ENCODE measurements at regions not wholly inside any gene's neighbourhood (a gene's known extent, or its start where the extent isn't known, plus 50 kb on each side); places are given as distances from the start of the nearest gene placed in this dataset.
"Not testable (repeated sequence)": the region's sequence is repeated elsewhere in the genome, so short reads cannot be mapped to it uniquely, and the experiment has no call there.

- DNase-seq, result no peak
Observed at GRCh38 chr18:65278939-65279667, 471.7 kb upstream of the CDH7 start.

DNA sequence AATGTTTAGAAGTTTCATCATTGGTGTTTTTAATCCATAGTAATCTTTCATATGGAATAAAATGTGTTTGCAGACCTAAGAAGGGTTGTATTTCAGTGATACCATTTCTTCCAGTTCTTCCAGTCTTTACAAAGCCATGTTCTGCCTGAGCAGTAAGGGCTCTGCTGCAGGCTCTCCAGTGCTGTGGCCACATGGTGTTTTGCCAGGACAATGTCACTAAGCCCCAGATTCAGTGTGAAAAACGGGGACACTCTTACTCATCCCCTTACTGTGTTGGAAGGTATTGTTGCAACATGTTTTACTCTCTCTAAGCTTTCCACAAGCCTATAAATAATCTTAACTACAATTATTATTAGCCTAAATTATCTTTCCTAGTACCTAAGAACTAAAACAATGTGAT lies 481.4 kb upstream of the CDH7 start:
- DNase-seq, result no peak

DNA sequence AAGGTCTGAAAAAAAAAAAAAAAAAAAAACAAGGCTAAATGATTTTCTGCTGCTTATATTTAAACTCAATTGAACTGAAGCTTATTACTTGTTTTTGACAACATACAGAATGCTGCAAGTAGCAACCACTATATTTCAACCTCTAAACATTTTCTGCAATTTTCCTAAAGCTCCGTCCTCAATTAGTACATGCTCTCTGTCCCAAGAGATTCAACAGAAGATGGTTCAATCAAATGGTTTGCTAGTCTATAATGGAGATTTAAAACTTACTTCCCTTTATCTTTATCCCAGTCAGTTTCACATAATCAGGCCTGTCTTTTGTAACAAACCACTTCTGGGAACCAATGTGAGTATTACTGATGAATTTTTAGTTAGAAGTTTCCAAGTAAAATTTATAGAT lies 485.1 kb upstream of the CDH7 start:
- no peak for DNase-seq

- DNase-seq, result no peak
Observed at GRCh38 chr18:65260030-65260429, 490.8 kb upstream of the CDH7 start.

DNA sequence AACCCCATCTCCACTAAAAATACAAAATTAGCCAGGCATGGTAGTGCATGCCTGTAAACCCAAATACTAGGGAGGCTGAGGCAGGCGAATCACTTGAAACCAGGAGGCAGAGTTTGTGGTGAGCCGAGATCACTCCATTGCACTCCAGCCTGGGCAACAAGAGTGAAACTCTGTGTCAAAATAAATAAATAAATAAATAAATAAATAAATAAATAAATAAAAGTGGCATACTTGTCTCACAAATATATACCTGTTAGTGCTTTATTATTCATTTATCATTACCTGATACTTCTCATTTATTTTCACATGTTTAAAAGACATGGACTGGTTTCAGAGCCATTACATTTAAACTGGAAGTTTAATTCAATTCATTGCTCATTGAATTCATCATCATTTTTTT lies 491.4 kb upstream of the CDH7 start:
- DNase-seq, result no peak

DNA sequence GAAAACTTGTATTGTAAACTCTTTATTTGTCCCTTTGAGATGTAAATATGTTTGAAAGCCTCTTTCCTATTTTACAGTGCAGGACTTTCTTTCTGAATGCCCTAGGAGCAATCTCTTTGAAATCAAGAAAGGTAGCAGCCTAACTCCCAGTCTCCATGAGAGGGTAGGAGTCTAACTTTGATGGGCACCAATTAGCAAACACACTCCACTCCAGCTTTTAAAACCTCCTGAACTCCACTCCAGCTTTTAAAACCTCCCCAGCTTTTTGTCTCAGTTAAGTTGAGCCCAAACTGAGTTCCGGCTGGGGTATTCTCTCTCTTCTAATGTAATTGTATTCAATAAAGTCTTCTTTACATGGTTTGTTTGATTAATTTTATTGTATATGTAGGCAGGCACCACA lies 493.7 kb upstream of the CDH7 start:
- no peak for DNase-seq

DNA sequence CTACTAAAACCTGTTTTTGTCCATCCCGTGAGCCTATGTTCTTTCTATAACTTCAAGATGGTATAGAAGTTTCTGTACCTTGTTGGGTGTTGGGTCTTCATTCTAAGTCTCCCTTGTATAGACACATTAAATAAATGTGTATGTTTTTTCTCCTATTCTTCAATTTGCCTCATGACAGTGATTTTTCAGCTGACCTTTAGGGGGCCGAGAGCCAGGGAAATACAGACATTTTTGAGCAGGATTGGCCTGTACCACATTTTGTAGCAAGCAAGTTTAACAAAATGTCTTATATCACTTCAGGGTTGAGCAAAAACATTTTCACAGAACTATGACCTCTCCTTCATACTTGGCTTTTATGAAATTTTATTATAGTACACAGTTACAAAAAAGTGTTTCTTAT lies 495.4 kb upstream of the CDH7 start:
- no peak for DNase-seq

GRCh38 chr18:65239787-65240186 lies 511.0 kb upstream of the CDH7 start:
- no peak for DNase-seq

DNA sequence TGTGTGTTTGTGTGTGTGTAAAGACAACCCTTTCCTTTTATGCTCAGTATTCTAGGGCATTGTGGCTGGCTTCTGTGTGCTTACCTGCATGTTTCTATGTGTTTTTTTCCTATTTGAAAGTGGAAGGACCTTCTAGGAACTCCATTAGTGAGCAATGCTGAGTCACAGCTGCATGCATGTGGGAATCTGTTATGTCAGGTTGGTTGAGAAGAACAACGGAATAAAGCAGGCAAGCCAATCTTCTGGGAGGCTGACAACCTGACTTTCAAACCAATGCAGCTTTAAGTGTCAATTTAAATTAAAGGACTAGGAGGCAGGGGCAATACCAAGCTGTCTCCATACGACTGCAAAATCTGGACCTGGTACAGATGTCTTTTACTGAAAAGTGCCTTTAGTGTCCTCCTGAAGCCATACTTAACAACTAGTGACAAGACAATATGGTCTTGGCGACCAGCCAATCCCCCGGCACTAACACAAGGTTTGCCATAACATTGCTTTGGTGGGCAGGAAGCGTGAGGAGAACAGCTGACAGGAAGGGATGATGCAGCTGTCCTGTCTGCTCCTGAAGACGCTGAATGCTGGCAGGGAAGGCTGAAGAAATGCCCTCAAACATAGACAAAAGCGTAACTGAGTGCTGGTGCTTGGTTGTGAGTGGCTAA lies 514.7 kb upstream of the CDH7 start:
- DNase-seq, result peak; percentile 49

DNA sequence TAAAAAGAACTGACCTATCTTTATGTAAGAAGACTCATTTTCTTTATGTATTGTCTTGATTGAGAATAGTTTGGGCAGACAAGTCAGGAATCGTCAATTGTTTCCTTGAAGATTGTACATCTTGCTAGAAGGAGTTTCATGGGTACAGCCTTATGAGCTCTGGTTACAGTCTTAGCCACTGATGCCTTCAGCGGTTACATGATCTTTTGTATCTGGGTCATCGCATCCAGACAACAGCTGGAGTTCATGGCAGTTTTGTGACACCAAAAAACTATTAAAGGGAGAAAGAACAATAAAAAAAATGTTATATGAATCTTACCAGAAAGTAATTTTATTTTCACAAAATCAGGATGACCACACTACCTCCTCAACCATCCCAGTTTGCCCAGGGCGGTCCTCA lies 520.5 kb upstream of the CDH7 start:
- DNase-seq, result no peak

GRCh38 chr18:65227970-65228369 lies 522.8 kb upstream of the CDH7 start:
- DNase-seq, result no peak

GRCh38 chr18:65221736-65222135 lies 529.1 kb upstream of the CDH7 start:
- DNase-seq, result no peak

GRCh38 chr18:65221115-65221514 lies 529.7 kb upstream of the CDH7 start:
- no peak for DNase-seq

DNA sequence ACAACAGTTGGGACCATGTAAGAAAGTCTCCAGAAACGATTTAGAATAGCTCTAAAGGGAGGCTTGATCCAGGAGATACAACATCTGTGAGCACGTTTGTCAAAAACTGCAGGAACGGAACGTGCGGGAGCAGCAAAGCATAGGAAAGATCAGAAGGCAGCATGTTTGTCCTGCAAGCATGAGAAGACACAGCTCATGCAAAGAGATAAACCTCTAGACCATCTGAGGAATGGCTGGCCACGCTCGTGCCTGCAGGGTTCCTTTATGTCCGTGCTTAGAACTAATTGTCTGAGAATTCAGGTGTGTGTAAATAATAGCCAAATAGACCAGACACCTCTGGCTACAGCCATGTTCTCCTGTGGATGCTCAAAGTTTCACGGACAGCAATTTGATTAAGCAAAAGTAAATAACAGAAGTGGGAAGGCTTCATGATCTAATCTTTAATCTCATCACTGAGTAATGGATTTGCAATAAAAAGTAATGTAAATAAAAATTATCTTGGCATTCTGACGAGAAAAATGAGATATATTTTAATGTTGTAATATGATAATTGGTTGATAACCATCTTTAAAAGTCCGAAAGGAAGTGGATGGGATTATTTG lies 534.8 kb upstream of the CDH7 start:
- no peak for DNase-seq

DNA sequence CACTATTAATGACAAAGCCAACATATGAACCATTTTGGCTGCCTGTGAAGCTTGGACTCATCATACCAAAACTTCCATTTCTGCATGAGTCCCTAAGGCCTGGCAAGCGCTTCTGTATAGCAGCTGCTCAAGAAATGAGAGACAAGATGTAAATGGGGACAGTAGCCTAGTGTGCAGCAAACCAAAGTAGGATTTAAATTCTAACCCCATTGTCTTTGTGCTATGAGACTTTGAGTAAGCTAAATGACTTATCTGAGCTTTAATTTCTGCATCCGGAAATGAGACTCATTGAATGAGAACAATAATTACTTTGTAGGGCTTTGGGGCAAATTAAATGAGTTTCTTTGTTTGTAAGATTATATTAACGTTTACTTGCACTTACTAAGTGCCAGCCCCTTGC lies 536.4 kb upstream of the CDH7 start:
- DNase-seq, result no peak

DNA sequence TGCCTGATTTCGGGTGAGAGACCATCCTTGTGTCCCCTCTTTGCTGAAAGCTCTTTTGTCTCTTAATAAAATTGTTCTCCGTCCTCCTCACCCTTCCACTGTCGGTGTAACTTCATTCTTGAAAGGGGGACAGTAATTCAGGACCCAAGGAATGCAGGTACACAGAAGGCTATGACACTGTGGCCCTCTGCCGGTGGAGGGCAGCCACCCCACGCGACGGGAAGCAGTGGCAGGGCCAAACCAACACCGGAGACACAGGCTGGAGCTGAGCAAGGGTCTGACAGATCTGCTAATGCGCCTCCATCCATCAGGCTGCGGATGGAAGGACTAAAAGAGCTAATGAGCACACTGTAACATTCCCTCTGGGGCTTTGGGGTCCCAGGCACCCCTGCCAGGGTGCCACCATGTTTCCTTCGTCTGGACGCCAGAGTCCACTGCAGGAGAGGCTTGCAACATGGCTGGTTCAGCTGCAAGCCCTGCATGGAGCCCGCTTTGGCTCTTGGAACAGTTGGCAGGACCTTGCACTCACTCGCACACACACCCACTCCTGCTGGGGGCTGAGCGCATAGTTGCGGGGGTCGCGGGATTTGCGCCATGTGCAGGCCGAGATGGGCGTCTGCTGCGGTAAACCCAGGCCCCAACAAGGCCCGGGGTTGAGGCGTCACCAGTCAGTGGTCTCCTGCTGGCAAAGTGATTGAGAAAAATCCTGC lies 544.1 kb upstream of the CDH7 start:
- DNase-seq, result no peak

DNA sequence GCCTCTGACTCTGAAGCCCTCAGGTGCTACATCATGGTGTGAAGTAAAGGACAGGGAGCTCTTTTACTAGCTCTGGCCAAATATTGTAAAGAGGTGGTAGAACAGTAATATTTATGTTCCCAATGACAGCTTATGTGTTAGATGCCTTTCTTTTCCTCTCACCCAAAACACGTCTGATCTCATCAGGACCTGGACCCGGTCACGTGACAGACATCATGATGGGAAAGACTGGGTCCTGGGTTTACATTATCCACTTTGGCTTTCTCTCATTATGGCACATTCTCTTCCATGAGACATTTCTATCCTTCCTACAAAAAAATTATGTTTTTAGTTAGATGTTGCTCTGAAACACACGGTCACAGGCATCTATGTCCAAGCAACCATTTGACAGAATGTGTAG lies 548.7 kb upstream of the CDH7 start:
- no peak for DNase-seq

DNA sequence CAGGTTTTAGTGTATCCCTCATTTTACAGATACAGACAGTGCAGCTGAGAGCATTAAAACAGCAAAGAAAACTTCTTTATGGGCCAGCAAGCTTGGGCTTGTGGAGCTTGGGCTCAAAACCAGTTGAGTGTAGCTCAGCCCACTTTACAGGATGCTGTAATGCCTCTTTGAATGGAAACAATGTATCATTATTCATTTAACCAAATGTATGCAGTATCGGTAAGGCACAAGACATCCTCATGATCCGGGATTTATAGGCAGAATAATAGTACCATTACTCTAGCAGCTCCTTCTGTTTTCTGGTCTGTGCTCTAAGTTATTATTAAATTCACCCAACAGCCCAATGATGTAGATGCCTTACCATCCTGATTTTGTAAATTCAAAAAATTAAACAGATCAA lies 575.1 kb upstream of the CDH7 start:
- DNase-seq, result no peak

DNA sequence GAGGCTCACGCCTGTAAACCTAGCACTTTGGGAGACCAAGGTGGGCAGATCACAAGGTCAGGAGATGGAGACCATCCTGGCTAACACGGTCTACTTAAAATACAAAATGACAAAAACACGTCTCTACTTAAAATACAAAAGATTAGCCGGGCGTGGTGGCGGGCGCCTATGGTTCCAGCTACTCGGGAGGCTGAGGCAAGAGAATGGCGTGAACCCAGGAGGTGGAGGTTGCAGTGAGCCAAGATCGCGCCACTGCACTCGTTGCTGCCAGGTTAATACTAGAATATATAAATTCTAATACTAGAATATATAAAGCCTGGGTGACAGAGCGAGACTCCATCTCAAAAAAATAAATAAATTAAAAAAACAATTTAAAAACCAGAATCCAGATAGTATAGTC lies 588.7 kb upstream of the CDH7 start:
- not testable (repeated sequence) for DNase-seq

- DNase-seq, result no peak
Observed at GRCh38 chr18:65146482-65147021, 604.3 kb upstream of the CDH7 start.

- DNase-seq, result no peak
Observed at GRCh38 chr18:65145312-65145711, 605.5 kb upstream of the CDH7 start.

DNA sequence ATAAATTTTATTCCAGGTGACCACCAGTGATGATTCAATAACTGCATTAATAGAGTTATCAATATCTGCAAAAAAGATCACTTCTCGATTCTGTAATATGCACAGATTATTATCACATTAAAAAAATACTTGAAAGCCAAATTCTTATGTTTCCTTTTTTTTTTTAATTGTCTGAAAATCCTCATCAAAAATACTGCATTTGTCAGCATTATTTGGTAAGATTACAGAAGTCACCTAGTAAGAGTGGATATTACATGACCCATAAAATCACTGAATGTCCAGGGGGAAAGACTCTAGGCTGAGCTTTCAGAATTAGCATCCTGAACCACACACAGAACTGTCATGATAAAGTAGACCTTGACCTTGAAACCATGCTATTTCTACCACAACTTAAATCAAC lies 617.2 kb upstream of the CDH7 start:
- DNase-seq, result no peak

- DNase-seq, result no peak
Observed at GRCh38 chr18:65124633-65125032, 626.2 kb upstream of the CDH7 start.

DNA sequence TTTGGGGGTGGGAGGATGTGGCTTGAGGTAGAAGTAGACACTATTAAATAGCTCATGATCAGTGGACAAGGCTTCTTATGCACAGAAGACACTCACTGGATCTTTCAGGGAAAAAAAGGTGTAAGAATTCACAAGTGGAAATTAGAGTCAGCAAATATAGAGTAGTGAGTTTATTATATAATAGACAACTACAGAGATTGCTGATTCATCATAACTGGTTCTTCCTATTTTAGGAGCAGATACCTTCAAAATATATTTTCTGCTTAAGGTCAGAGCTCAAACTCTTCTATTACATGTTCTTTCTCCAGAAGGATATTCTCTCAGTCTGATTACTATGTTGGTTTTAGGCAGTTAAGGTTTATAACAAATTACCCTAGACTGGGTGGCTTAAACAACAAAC lies 646.9 kb upstream of the CDH7 start:
- no peak for DNase-seq

All from right forelimb (tissue), 1 donor.